Right cardiac atrium (tissue), 5 donors: ENCODE measurements at regions not wholly inside any gene's neighbourhood (a gene's known extent, or its start where the extent isn't known, plus 50 kb on each side); places are given as distances from the start of the nearest gene placed in this dataset.
A peak's percentile ranks its signal among the peaks of the same experiment; 100 is the strongest.

Source experiments
- ATAC-seq, 2 donors: fragments of 200-7000 bp; cut with Tn5 transposase; one replicate each; pipeline versions ENCODE4 v1.8.0 to v1.9.1; 2020; ENCODE audit warnings: moderate library complexity in 2 of 2, mild to moderate bottlenecking in 1 of 2
- DNase-seq, 3 donors: peaks; one replicate each; pipeline ENCODE4 v3.0.0-alpha.2; 2020
- H3K27ac ChIP-seq: one replicate; pipeline ENCODE4 v1.5.1; 2013; ENCODE audit warnings: mild to moderate bottlenecking, low read length, control low read depth, moderate library complexity
- H3K27me3 ChIP-seq: one replicate; pipeline ENCODE4 v1.6.1; 2013; ENCODE audit not compliant: control insufficient read depth, insufficient read depth
- H3K4me1 ChIP-seq: one replicate; pipeline ENCODE4 v1.6.1; 2013; ENCODE audit warnings: low read length; ENCODE audit not compliant: control insufficient read depth, insufficient read depth
- H3K4me3 ChIP-seq: one replicate; pipeline ENCODE4 v1.5.1; 2013; ENCODE audit warnings: low read length, control low read depth
- H3K9me3 ChIP-seq: one replicate; pipeline ENCODE4 v1.6.1; 2013; ENCODE audit warnings: low read length; ENCODE audit not compliant: control insufficient read depth
- WGBS: extraction: QIAGEN DNeasy Blood & Tissue Kit; methylation state at CpG from one replicate; pipeline ENCODE4 v1.1.7; 2013; 5-methylcytosine and 5-hydroxymethylcytosine counted together
- intact Hi-C, 4 donors: fragments of 100-400 bp; cut with DNase I; formaldehyde crosslinking; loops; one replicate each; pipeline versions ENCODE4 v1.11.0 to v1.14.0; 2022 to 2023
- donor health status: healthy with polysubstance abuse.
- donor health status: DM: no; HTN: yes; CAD: no.
- donor health status: DM: no; HTN: no; CAD: no.
- donor health status: DM: no; HTN: yes; CAD: no; lungs with severe emphysema.
- donor health status: DM: yes; HTN: yes; CAD: no.

DNA sequence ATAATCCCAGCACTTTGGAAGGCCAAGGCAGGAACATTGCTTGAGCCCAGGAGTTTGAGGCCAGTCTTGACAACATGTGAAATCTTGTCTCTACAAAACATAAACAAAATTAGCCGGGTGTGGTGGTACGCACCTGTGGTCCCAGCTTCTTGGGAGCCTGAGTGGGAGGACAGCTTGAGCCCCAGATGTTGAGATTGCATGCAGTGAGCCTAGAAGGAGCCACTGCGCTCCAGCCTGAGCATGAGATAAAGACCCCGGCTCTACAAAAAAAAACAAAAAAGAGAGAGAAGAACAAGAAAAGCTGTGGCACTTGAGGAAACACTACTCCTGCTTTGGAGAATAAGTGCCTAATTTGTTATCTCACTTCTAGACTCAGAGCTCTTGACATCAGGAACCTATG lies 146.6 kb downstream of the GLUL start:
- no peak for DNase-seq
- intact Hi-C loops = no loop called here
- no peaks in the 10 kb centered on the region for H3K4me1 ChIP-seq
- 93% methylated on average over 4 of the region's 4 CpGs for WGBS
- no peak overlapping the region for H3K4me3 ChIP-seq
- H3K27ac ChIP-seq = no peak overlapping the region
- no peaks in the 10 kb centered on the region for H3K9me3 ChIP-seq
- ATAC-seq = no peak
- H3K27me3 ChIP-seq = no peaks in the 10 kb centered on the region

- no peaks in the 10 kb centered on the region for H3K4me1 ChIP-seq
- DNase-seq (no peak), ATAC-seq (no peak)
- H3K27me3 ChIP-seq = no peaks in the 10 kb centered on the region
- intact Hi-C loops = no loop called here
- WGBS = 94% methylated on average over 2 of the region's 2 CpGs
- no peaks in the 10 kb centered on the region for H3K9me3 ChIP-seq
- no peak overlapping the region for H3K4me3 ChIP-seq
- H3K27ac ChIP-seq = no peak overlapping the region
These were observed 147.1 kb downstream of the GLUL start for GRCh38 chr1:182244451-182244850.

DNA sequence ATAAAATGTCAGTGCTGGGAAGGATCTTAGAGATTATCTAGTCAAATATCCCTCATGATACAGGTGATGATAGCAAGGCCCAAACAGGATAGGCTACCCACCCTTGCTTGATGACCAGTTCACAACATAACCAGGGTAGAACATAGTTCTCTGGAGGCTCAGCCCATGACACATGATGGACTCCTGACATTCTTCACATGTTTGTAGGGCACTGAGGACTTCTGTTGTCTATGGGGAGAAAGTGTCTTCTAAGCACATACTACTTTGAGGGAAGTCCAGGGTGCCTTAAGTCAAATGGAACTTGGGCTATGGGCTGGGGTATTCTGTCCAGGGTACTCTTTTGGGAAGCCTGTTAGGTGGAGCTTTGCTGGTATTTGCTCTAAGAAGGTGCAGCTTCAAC lies 148.9 kb downstream of the GLUL start:
- Histone ChIP-seq H3K4me3 (no peak overlapping the region), H3K27me3 (no peaks in the 10 kb centered on the region), H3K9me3 (no peaks in the 10 kb centered on the region), H3K27ac (no peak overlapping the region), H3K4me1 (no peaks in the 10 kb centered on the region)
- no peak for DNase-seq
- intact Hi-C loops = no loop called here
- no peak for ATAC-seq

GRCh38 chr1:182240085-182240484 lies 151.5 kb downstream of the GLUL start:
- Histone ChIP-seq H3K27ac (no peak overlapping the region), H3K4me1 (peaks cover 11% of the 10 kb centered on the region), H3K4me3 (no peak overlapping the region), H3K27me3 (no peaks in the 10 kb centered on the region), H3K9me3 (no peaks in the 10 kb centered on the region)
- WGBS = 84% methylated on average over 2 of the region's 2 CpGs
- intact Hi-C loops = no loop called here
- DNase-seq (no peak), ATAC-seq (no peak)

GRCh38 chr1:182238421-182238820 lies 153.2 kb downstream of the GLUL start:
- ATAC-seq = no peak
- no peak for DNase-seq
- H3K9me3 ChIP-seq = no peaks in the 10 kb centered on the region
- intact Hi-C loops = no loop called here
- 95% methylated on average over 1 of the region's 1 CpG for WGBS
- H3K27ac ChIP-seq = no peak overlapping the region
- H3K4me1 ChIP-seq = peaks cover 11% of the 10 kb centered on the region
- no peak overlapping the region for H3K4me3 ChIP-seq
- H3K27me3 ChIP-seq = no peaks in the 10 kb centered on the region

GRCh38 chr1:182237329-182237728 lies 154.3 kb downstream of the GLUL start:
- intact Hi-C loops = no loop called here
- H3K27me3 ChIP-seq = no peaks in the 10 kb centered on the region
- no peak overlapping the region for H3K27ac ChIP-seq
- H3K9me3 ChIP-seq = no peaks in the 10 kb centered on the region
- DNase-seq (no peak), ATAC-seq (no peak)
- peaks cover 11% of the 10 kb centered on the region for H3K4me1 ChIP-seq
- no peak overlapping the region for H3K4me3 ChIP-seq
- WGBS = 94% methylated on average over 3 of the region's 3 CpGs

DNA sequence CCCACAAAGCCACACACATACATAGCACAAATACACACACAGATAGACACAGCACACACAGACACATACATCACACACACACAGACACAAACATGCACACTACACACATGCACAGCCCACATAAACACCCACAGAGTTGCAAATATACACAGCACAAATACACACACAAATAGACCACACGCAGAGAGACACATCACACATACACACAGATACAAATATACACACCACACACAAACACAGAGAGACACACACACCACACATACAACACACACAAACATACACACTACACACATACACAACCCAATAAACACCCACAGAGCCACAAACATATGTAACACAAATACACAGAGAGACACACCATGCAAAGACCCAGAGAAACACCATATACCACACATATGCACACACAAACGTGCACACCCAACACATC lies 154.9 kb downstream of the GLUL start:
- WGBS = 97% methylated on average over 2 of the region's 2 CpGs
- no peak for DNase-seq
- Histone ChIP-seq H3K27me3 (no peaks in the 10 kb centered on the region), H3K9me3 (no peaks in the 10 kb centered on the region), H3K4me3 (no peak overlapping the region), H3K27ac (no peak overlapping the region), H3K4me1 (peaks cover 13% of the 10 kb centered on the region)
- ATAC-seq = no peak
- intact Hi-C loops = no loop called here

DNA sequence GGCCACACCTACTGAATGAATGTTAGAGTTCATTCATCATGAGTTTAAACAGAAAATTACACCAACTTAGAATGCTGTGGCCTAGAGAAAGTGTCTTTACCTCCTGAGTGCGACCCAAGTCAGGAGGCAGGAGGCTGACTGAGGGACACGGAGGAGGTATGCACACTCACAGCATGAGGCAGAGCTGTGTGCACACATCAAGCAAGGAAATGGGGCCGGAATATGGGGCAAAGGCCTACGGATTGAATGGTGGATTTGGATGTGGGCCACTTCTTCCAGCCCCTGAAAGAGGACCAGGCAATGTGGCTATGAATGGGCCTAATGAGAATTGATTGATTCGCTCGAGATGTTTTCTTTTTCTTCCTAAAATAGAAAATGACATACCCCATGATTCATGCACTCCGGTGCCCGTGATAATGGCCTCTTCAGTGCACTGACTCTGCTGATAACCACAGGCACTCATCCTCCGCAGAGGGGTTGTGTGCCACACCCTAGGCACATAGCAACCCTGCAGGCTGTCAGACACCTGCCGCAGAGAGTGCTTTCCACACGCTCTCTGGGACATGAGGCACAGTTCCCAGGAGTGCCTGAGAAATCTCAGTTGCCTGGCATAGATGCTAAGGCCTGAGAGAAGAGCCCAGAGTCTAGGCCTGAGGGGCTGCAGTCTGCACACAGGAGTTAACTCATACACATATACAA lies 155.5 kb downstream of the GLUL start:
- Histone ChIP-seq H3K27me3 (no peaks in the 10 kb centered on the region), H3K4me1 (peaks cover 13% of the 10 kb centered on the region), H3K27ac (peak overlapping the region; percentile 72), H3K4me3 (no peak overlapping the region), H3K9me3 (no peaks in the 10 kb centered on the region)
- peak; percentile 48 to 77 (median 73) for DNase-seq
- intact Hi-C loops = no loop called here
- 58% methylated on average over 11 of the region's 11 CpGs for WGBS
- ATAC-seq = peak; percentile 94 to 95

DNA sequence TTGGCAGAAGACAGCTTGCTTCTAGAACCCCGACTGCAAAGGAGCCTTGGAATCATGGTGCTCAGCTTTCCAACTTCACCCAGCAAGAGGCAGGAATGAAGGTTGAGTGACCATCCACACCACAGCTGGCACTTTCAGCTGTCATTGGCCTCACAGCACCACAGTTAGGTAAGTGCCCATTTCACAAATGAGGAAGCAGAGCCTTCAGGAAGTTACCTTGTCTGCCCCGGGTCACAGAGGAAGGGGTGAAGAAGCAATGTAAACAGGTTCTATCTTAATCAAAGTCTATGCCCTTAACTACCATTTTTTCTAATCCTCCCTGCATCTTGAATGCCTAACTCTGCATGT lies 156.0 kb downstream of the GLUL start:
- Histone ChIP-seq H3K4me1 (peaks cover 13% of the 10 kb centered on the region), H3K9me3 (no peaks in the 10 kb centered on the region), H3K27ac (no peak overlapping the region), H3K27me3 (no peaks in the 10 kb centered on the region), H3K4me3 (no peak overlapping the region)
- intact Hi-C loops = no loop called here
- 60% methylated on average over 2 of the region's 2 CpGs for WGBS
- ATAC-seq (no peak), DNase-seq (no peak)

DNA sequence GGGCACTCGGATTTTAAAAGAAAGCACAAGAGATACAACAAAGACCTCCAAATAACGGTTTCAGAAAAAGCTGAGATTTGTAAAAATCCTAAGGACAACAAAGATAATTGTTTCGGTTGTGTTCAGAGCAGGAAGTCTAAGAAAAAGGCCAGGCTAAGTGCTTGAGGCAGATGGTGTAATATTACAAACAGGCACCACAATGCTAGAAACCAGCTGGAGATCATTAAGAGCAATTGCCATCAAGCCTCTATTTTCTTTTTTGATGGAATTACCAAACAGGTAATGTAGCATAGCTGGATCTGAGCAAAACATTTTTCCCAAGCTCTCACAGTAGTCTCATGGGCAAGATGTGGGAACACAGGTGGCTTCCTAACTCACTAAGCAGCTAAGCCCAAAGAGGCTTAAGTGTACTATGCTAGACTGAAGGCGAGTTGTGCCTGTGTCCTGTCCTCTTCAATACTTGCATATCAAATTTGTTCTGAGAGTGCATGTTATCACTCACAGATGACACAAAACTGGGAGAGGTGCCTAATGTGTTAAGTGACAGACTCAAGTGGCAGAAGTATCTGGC lies 161.6 kb downstream of the GLUL start:
- intact Hi-C loops = no loop called here
- ATAC-seq (peak; percentile 59 to 70), DNase-seq (no peak)
- Histone ChIP-seq H3K9me3 (no peaks in the 10 kb centered on the region), H3K27ac (no peak overlapping the region), H3K4me1 (peaks cover 2% of the 10 kb centered on the region), H3K4me3 (no peak overlapping the region), H3K27me3 (no peaks in the 10 kb centered on the region)
- 53% methylated on average over 4 of the region's 4 CpGs for WGBS

DNA sequence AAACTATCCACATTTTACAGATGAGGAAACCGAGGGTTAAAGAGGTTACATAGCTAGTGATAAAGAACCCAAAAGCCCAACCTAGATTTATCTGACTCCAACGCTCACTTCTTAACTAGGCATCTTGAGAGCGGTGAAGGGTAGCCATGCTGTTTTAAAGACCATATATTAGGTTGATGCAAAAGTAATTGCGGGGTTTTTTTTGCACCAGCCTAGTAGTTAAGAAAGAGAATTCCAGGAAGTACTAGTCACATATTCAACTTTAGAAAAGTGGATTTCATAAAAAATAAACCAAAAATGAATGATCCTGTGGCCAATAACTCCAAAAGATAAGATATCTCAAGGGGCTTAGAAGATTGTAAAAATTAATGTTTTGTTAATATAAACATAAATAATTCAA lies 162.1 kb downstream of the GLUL start:
- intact Hi-C loops = no loop called here
- Histone ChIP-seq H3K4me1 (peaks cover 2% of the 10 kb centered on the region), H3K27ac (no peak overlapping the region), H3K9me3 (no peaks in the 10 kb centered on the region), H3K27me3 (no peaks in the 10 kb centered on the region), H3K4me3 (no peak overlapping the region)
- ATAC-seq (no peak), DNase-seq (no peak)
- WGBS = 79% methylated on average over 4 of the region's 4 CpGs
